Activated B cell treated with CpG ODN at 0.5 μM for 24 hours (primary cell): ENCODE measurements at regions not wholly inside any gene's neighbourhood (a gene's known extent, or its start where the extent isn't known, plus 50 kb on each side); places are given as distances from the start of the nearest gene placed in this dataset.
"Not testable (repeated sequence)": the region's sequence is repeated elsewhere in the genome, so short reads cannot be mapped to it uniquely, and the experiment has no call there.

Source experiments
- ATAC-seq: fragments of 200-7000 bp; cut with Tn5 transposase; one replicate; pipeline ENCODE4 v1.10.0; 2021; ENCODE audit warnings: low read depth, mild to moderate bottlenecking, moderate library complexity
- CTCF ChIA-PET: fragments of 350-600 bp; sonication (Branson Sonifier 250); formaldehyde crosslinking; loops from one replicate; lab custom pipeline; 2021; ENCODE audit warnings: antibody characterized with exemption; lab: Charles Lee
- POLR2A ChIA-PET: fragments of 350-600 bp; sonication (Branson Sonifier 250); formaldehyde crosslinking; loops from one replicate; lab custom pipeline; 2021; ENCODE audit warnings: antibody characterized with exemption; lab: Charles Lee
- DNase-seq: peaks from one replicate; pipeline ENCODE4 v3.0.0; 2022
- H3K27ac Mint-ChIP-seq: one replicate; pipeline ENCODE4 v1.8.0; 2020; ENCODE audit warnings: mixed read lengths
- H3K27me3 Mint-ChIP-seq: one replicate; pipeline ENCODE4 v1.8.0; 2021; ENCODE audit warnings: mixed read lengths
- H3K36me3 Mint-ChIP-seq: one replicate; pipeline ENCODE4 v1.8.0; 2021; ENCODE audit warnings: low read depth, mixed read lengths
- H3K4me1 Mint-ChIP-seq: one replicate; pipeline ENCODE4 v1.8.0; 2021; ENCODE audit warnings: mixed read lengths
- H3K4me3 Mint-ChIP-seq: one replicate; pipeline ENCODE4 v1.8.0; 2020; ENCODE audit warnings: mild to moderate bottlenecking, mixed read lengths
- H3K9me3 Mint-ChIP-seq: one replicate; pipeline ENCODE4 v1.8.0; 2020; ENCODE audit warnings: mixed read lengths
- CTCF ChIP-seq: fragments of 200-600 bp; IDR thresholded peaks from one replicate; pipeline ENCODE4 v1.8.0; 2022; ENCODE audit warnings: antibody characterized with exemption, mild to moderate bottlenecking
- intact Hi-C: fragments of 100-400 bp; cut with micrococcal nuclease; formaldehyde crosslinking; loops from one replicate; pipeline ENCODE4 v1.15.1; 2024

GRCh38 chr7:5121256-5121655 is 68.8 kb upstream of the WIPI2 start:
- ATAC-seq, H3K36me3 Mint-ChIP-seq, H3K9me3 Mint-ChIP-seq, H3K4me3 Mint-ChIP-seq, DNase-seq, CTCF ChIA-PET, H3K27ac Mint-ChIP-seq, H3K27me3 Mint-ChIP-seq, H3K4me1 Mint-ChIP-seq, intact Hi-C loops, POLR2A ChIA-PET: not testable (repeated sequence)

GRCh38 chr7:5131238-5131637 is 58.8 kb upstream of the WIPI2 start:
- H3K4me1 Mint-ChIP-seq, H3K4me3 Mint-ChIP-seq, H3K27ac Mint-ChIP-seq, H3K36me3 Mint-ChIP-seq, CTCF ChIA-PET, H3K9me3 Mint-ChIP-seq, POLR2A ChIA-PET, DNase-seq, ATAC-seq, H3K27me3 Mint-ChIP-seq: not testable (repeated sequence)
- intact Hi-C loops: loop anchor here (5.0 kb wide), 1 partner anchor 701 kb away; no protein-coding TSS in a partner anchor

GRCh38 chr7:5132539-5132938 is 57.5 kb upstream of the WIPI2 start:
- Mint-ChIP-seq H3K4me3 (no peak overlapping the region), H3K36me3 (no peaks in the 10 kb centered on the region), H3K9me3 (no peaks in the 10 kb centered on the region), H3K4me1 (no peaks in the 10 kb centered on the region), H3K27ac (no peak overlapping the region), H3K27me3 (peaks cover 5% of the 10 kb centered on the region)
- DNase-seq: no peak
- no peak for TF ChIP-seq CTCF
- intact Hi-C loops: loop anchor here (5.0 kb wide), 1 partner anchor 700 kb away; no protein-coding TSS in a partner anchor
- no peak for ATAC-seq
- ChIA-PET POLR2A (no interaction called here), CTCF (no interaction called here)

- intact Hi-C loops: loop anchor here (1.0 to 2.0 kb wide), 3 partner anchors 34 to 310 kb away; no protein-coding TSS in a partner anchor
- no peaks in the 10 kb centered on the region for H3K9me3 Mint-ChIP-seq
- no peak for TF ChIP-seq CTCF
- H3K4me3 Mint-ChIP-seq: no peak overlapping the region
- DNase-seq (no peak), ATAC-seq (no peak)
- POLR2A ChIA-PET: interaction anchor here (0.6 kb wide), 2 partner anchors 128 to 263 kb away, joined by 3 to 5 read pairs; no protein-coding TSS in a partner anchor
- no peaks in the 10 kb centered on the region for H3K36me3 Mint-ChIP-seq
- H3K4me1 Mint-ChIP-seq: peaks cover 12% of the 10 kb centered on the region
- peaks cover 2% of the 10 kb centered on the region for H3K27me3 Mint-ChIP-seq
- CTCF ChIA-PET: no interaction called here
- H3K27ac Mint-ChIP-seq: no peak overlapping the region
Observed at GRCh38 chr7:5139998-5140397, 50.0 kb upstream of the WIPI2 start.
